WERI-Rb-1 (cell line): ENCODE measurements at regions not wholly inside any gene's neighbourhood (a gene's known extent, or its start where the extent isn't known, plus 50 kb on each side); places are given as distances from the start of the nearest gene placed in this dataset.

ENCODE experiments used
- DNase-seq: peaks from one replicate; pipeline ENCODE4 v3.0.0-alpha.2; 2020
- H3K27ac ChIP-seq: fragments of 250-450 bp; sonication (Bioruptor Pico); 2 replicates; pipeline ENCODE4 v1.5.1; 2020; ENCODE audit warnings: mild to moderate bottlenecking, moderate library complexity
- H3K27me3 ChIP-seq: fragments of 250-450 bp; sonication (Bioruptor Pico); 2 replicates; pipeline ENCODE4 v1.5.1; 2021; ENCODE audit warnings: mild to moderate bottlenecking, low read depth, moderate library complexity; ENCODE audit not compliant: insufficient read depth, severe bottlenecking
- H3K36me3 ChIP-seq: fragments of 250-450 bp; sonication (Bioruptor Pico); 2 replicates; pipeline ENCODE4 v1.5.1; 2020; ENCODE audit warnings: mild to moderate bottlenecking, moderate library complexity
- H3K4me3 ChIP-seq: 2 replicates; pipeline ENCODE4 v1.5.1; 2011; ENCODE audit warnings: low read depth, mild to moderate bottlenecking, control low read depth, low read length
- H3K9me3 ChIP-seq: fragments of 250-450 bp; sonication (Bioruptor Pico); 2 replicates; pipeline ENCODE4 v1.5.1; 2021; ENCODE audit warnings: mild to moderate bottlenecking, moderate library complexity; ENCODE audit not compliant: severe bottlenecking
- CTCF ChIP-seq: IDR thresholded peaks from 2 replicates; pipeline ENCODE4 v1.5.1; 2011; ENCODE audit warnings: low read depth, mild to moderate bottlenecking, control low read depth, inconsistent platforms, low read length

- no peak for DNase-seq
- Histone ChIP-seq H3K27me3 (no peaks in the 10 kb centered on the region), H3K9me3 (no peaks in the 10 kb centered on the region), H3K27ac (no peak overlapping the region), H3K36me3 (no peaks in the 10 kb centered on the region), H3K4me3 (no peak overlapping the region)
- TF ChIP-seq CTCF = no peak
These were observed 345.1 kb downstream of the GLRX3 start for GRCh38 chr10:130481076-130481930.

GRCh38 chr10:130481936-130482335 is 345.7 kb downstream of the GLRX3 start:
- Histone ChIP-seq H3K27me3 (no peaks in the 10 kb centered on the region), H3K36me3 (no peaks in the 10 kb centered on the region), H3K4me3 (no peak overlapping the region), H3K27ac (no peak overlapping the region), H3K9me3 (no peaks in the 10 kb centered on the region)
- TF ChIP-seq CTCF = no peak
- DNase-seq = no peak

- no peak overlapping the region for H3K27ac ChIP-seq
- no peaks in the 10 kb centered on the region for H3K27me3 ChIP-seq
- H3K36me3 ChIP-seq = no peaks in the 10 kb centered on the region
- no peak for TF ChIP-seq CTCF
- H3K9me3 ChIP-seq = no peaks in the 10 kb centered on the region
- no peak for DNase-seq
- H3K4me3 ChIP-seq = no peak overlapping the region
These were observed 347.7 kb downstream of the GLRX3 start for GRCh38 chr10:130483691-130484467.

GRCh38 chr10:130484468-130485180 is 348.4 kb downstream of the GLRX3 start:
- 0 out of 2 replicates have a peak, but pooled peaks have one; percentile 3 for TF ChIP-seq CTCF
- Histone ChIP-seq H3K36me3 (no peaks in the 10 kb centered on the region), H3K4me3 (no peak overlapping the region), H3K27ac (no peak overlapping the region), H3K27me3 (no peaks in the 10 kb centered on the region), H3K9me3 (no peaks in the 10 kb centered on the region)
- DNase-seq = no peak

- no peak overlapping the region for H3K27ac ChIP-seq
- no peak for TF ChIP-seq CTCF
- DNase-seq = no peak
- no peaks in the 10 kb centered on the region for H3K36me3 ChIP-seq
- no peaks in the 10 kb centered on the region for H3K27me3 ChIP-seq
- no peaks in the 10 kb centered on the region for H3K9me3 ChIP-seq
- H3K4me3 ChIP-seq = no peak overlapping the region
These were observed 349.2 kb downstream of the GLRX3 start for GRCh38 chr10:130485236-130485957.
